Spleen (tissue), 7 donors: ENCODE measurements at regions not wholly inside any gene's neighbourhood (a gene's known extent, or its start where the extent isn't known, plus 50 kb on each side); places are given as distances from the start of the nearest gene placed in this dataset.

Source experiments
- POLR2AphosphoS5 ChIP-seq, 3 donors: sonication (generic); formaldehyde crosslinking; IDR thresholded peaks; one replicate each; pipeline ENCODE4 v1.5.1; 2017; ENCODE audit warnings: antibody characterized with exemption in 3 of 3
- TF ChIP-seq, protein P1 (sequence below), 11 experiments: fragments of 200-600 bp in 7 of 11; fragments of 450-650 bp in 4 of 11; sonication (generic) in 4 of 11; IDR thresholded peaks in 8 of 11; conservative IDR thresholded peaks in 3 of 11; 1 replicate in 7 of 11; 2 replicates in 4 of 11; pipeline versions ENCODE4 v1.4.0 to v1.8.0; 2016 to 2021; ENCODE audit warnings: antibody characterized with exemption in 11 of 11, inconsistent platforms in 4 of 11, mild to moderate bottlenecking in 1 of 11
- donor health status: DM: no; HTN: no; CAD: no; lungs with moderate emphysema.
- donor health status: DM: no; HTN: no; CAD: no.
- donor health status: DM: no; HTN: no; CAD: no.

DNA sequence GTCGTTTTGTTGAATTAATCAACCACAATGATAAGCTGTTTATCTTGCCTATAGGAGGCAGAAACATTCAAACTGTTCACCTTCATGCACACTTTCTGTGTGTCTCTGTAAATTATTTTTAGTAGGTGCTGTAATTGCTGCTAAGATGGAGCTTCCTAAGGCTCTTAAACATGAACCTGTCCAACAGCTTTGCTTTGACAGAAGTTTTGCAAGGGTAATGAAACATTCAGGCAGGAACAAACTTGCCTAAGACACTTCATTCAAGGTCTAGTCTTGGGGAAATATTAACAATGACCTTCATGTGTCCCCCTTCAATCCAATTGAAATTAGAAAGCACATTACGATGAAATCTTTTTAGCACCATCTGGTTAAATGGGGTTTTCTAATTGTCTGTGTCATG lies 156.1 kb downstream of the DIPK2A start:
- TF ChIP-seq, protein P1, sequence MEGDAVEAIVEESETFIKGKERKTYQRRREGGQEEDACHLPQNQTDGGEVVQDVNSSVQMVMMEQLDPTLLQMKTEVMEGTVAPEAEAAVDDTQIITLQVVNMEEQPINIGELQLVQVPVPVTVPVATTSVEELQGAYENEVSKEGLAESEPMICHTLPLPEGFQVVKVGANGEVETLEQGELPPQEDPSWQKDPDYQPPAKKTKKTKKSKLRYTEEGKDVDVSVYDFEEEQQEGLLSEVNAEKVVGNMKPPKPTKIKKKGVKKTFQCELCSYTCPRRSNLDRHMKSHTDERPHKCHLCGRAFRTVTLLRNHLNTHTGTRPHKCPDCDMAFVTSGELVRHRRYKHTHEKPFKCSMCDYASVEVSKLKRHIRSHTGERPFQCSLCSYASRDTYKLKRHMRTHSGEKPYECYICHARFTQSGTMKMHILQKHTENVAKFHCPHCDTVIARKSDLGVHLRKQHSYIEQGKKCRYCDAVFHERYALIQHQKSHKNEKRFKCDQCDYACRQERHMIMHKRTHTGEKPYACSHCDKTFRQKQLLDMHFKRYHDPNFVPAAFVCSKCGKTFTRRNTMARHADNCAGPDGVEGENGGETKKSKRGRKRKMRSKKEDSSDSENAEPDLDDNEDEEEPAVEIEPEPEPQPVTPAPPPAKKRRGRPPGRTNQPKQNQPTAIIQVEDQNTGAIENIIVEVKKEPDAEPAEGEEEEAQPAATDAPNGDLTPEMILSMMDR (IDR thresholded peaks at IDR 0.05 in 8 of 11, conservative IDR thresholded peaks at IDR 0.05 in 3 of 11): no peak
- no peak for TF ChIP-seq POLR2AphosphoS5 (IDR thresholded peaks at IDR 0.05)
